ELF-1 (cell line): ENCODE measurements at regions not wholly inside any gene's neighbourhood (a gene's known extent, or its start where the extent isn't known, plus 50 kb on each side); places are given as distances from the start of the nearest gene placed in this dataset.

Experiments
- DNase-seq: peaks from one replicate; pipeline ENCODE4 v3.0.0-alpha.2; 2016; ENCODE audit warnings: low read depth, low spot score

GRCh38 chr1:195218428-195219212, 1389.6 kb downstream of the KCNT2 start:
- DNase-seq, result no peak

- no peak for DNase-seq
Measured at GRCh38 chr1:195202241-195202640, 1406.0 kb downstream of the KCNT2 start.

- no peak for DNase-seq
Measured at GRCh38 chr1:195200772-195201171, 1407.5 kb downstream of the KCNT2 start.

GRCh38 chr1:195197116-195197515, 1411.1 kb downstream of the KCNT2 start:
- DNase-seq, result no peak

DNA sequence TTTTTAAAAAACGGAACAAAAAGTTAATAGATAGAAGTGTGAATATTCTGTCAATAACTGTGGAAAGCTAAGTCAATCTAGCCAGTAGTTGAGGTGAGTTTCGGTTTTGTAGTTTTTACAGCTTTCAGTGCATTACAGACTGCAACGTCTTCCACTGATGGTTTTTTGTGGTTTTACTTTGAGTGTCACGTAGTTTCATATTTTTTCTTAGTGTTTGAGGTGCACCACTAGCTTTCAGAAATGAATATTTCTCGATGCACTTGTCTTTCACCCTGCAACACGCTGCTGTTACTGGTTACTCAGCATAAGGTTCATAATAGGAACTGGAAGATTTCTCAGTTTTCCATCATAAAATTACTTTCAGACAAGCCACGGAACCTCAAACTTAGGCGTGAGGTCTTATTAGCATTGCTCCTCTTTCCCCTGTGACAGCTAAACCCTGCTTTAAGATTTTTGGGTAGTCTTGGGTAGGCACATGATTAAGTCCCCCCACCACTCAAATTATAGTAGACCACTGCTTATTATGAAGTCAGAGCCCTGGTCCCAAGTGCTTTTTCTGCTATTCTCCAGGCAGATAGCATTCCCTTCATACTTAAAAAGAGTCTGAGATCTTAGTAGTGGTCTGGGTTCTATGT, 1412.7 kb downstream of the KCNT2 start:
- DNase-seq, result no peak

GRCh38 chr1:195193134-195193533, 1415.1 kb downstream of the KCNT2 start:
- DNase-seq, result no peak

DNA sequence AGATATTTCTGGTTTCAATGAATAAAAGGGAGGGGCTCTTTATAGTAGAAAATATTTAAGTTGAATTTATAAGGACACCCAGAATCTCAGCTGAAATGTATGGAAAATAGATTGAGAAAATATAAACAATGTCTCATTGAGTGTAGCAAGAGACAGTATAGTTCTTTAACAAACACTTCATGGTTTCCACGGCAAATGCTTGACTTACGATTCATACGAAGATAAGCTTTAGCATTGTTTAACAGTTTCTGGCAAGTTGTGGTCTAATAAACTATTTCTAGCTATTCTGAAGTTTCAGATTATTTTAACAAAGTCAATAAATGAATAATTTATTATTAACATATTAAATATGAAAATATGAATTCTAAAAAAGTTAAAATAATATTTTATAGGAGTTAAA, 1419.4 kb downstream of the KCNT2 start:
- no peak for DNase-seq

- no peak for DNase-seq
Measured at GRCh38 chr1:195186544-195186943, 1421.7 kb downstream of the KCNT2 start.

DNA sequence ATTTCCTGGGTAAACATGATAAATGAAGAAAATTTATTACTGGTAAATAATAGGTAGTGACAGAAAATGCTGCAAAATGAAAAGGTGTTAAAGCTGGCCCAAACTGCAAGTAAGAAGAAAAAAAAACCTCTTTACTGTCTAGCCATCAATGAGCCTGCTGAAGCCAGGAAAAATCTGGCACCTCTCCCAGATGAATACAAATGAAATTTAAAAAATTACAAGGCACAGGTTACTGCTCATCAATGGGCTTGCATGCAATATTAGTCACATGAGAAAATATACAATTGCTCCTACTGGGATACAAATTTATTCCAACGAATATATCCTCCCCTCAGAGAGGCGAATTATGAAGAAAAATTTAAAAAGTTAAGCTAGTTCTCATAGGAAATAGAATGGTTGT, 1422.5 kb downstream of the KCNT2 start:
- DNase-seq, result no peak

GRCh38 chr1:195185321-195185720, 1422.9 kb downstream of the KCNT2 start:
- no peak for DNase-seq

DNA sequence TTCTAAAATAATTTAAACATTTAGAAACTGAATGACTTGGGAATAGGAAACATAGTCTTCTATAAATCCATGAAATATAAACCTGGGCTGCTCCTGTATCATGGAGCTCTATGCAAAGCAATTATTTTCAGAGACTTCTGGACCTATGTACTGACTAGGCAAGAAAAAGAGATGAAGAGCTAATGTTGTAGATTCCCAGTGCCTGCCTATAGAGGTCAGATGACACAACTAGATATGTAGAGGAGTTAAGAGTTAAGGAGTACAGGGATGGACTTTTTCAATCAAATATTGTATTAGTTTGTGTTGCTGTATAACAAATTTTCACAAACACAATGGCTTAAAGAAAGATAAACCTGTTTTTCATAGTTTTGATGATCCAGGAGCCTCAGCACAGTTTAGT, 1434.5 kb downstream of the KCNT2 start:
- no peak for DNase-seq

GRCh38 chr1:195159795-195160194, 1448.4 kb downstream of the KCNT2 start:
- peak; percentile 16 for DNase-seq

GRCh38 chr1:195158091-195158490, 1450.1 kb downstream of the KCNT2 start:
- peak; percentile 5 for DNase-seq

DNA sequence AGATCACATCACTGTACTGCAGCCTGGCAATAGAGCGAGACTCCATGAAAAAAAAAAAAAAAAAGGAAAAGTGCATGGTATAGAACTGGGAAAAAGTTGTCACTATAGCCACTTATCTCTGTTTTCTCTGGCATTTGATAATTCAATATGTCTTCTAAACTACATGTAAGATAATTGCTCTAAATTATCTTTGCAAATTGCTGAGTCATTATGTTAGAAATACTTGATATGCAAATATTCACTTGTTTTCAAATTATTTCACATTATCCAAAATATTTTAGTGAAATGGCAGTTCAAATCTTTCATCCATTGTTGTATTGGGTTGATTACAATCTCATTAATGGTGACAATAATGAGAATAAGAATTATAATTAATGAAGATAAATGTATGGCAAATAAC, 1455.1 kb downstream of the KCNT2 start:
- DNase-seq, result no peak

DNA sequence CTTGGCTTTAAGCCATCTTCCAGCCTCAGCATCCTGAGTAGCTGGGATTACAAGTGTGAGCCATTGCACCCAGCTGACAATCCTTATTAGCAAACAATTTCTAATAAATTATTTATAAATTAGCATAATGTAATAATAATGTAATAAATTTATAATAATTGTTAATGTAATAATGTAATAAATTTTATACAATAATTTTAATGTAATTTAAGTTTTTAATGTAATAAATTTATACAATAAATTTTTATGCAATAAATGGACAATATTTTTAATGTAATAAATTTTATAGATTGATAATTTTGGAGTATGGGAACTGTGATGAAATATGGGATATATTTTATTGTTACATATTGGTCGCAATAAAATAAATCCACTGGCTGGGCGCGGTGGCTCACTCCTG, 1457.5 kb downstream of the KCNT2 start:
- no peak for DNase-seq

- no peak for DNase-seq
Measured at GRCh38 chr1:195141294-195141693, 1466.9 kb downstream of the KCNT2 start.

DNA sequence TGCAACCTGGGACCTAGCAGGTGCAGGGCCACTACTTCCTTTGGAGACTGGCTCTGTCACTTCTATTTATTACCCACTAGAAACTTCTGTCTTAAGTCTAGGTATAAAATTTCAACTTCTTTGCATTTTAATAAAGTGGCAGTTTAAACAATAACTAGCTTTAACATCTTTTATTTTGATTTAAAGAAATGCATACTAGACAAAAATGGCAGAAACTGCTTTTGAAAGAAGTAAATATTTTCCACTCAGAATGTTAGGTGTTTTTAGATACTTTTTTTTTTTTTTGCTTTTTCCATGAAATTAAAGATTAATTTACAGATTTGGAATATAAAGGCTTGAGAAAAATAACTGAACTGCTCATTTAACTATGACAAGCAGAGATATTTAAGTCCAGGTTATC, 1477.6 kb downstream of the KCNT2 start:
- DNase-seq, result no peak

- no peak for DNase-seq
Measured at GRCh38 chr1:195122497-195122896, 1485.7 kb downstream of the KCNT2 start.

DNA sequence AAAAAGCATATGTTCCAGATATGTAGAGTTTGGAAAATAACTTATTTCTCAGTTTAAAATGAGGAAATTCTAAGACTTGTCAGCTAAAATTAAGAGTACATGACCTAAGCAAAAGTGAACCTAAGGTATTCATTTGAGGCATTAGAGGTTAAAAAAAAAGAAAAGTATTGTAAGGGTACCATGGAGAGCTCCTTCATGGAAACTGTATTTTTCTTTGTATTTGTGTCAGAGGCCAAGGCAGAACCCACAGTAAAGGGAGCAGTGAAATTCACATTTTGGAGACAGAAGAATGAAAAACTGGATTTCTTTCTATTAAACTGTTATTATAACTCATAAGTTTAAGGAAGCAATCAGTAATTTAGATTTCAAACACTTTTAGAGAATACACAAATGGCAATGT, 1494.8 kb downstream of the KCNT2 start:
- no peak for DNase-seq

DNA sequence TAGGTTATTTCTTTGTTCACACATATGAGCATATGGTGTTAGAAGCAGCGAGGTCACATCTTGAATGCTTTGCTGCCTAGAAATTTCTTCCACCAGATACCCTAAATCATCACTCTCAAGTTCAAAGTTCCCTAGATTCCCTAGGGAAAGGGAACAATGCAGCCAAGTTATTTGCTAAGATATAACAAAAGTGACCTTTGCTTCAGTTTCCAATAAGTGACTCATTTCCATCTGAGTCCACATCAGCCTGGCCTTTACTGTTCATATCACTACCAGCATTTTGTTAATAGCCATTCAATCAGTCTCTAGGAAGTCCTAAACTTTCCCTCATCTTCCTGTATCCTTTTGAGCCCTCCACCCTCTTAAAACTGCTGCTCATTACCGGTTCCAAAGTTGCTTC, 1502.5 kb downstream of the KCNT2 start:
- no peak for DNase-seq

- DNase-seq, result no peak
Measured at GRCh38 chr1:195105281-195105680, 1503.0 kb downstream of the KCNT2 start.

DNA sequence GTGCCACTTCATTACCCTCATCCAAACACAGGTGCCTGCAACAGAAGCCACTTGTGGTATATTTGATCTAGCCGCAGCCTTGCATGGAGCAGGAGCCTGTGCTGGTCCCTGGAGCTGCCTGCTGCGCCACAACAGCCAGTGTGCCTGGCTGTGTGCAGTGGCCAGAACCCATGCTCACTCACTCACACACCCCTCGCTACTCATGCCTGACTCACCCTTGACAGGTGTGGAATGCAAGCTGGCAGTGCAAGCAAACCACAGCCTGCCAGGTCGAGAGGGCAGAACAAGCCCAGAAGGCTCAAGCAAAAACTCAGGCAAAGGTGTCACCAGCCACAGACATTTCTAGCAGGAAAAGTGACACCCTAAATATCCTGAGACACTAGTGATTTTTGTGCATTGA, 1510.9 kb downstream of the KCNT2 start:
- no peak for DNase-seq

DNA sequence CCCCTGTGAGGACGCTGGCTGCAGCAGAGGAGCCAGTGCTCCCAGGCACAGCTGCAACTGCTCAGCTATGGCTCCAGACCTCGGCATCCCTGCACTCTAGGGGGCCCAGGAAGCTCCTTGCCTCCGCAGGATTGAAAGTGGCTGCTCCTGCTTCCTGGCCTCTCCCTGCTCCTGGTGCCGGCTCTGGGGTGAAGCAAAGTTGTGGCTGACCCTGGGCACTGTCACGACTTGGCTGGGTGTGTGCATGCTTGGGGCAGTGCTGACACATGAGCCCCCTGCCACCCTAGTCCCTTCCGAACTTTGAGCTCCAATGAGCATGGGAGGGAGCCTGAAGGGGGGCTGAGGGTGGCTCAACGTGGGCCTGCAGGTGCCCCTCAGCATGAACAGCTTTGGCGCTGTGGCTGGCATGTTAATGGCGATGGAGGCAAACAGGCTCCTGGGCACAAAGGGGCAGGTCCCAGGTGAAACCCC, 1512.2 kb downstream of the KCNT2 start:
- DNase-seq, result no peak
